Keratinocyte (primary cell): ENCODE measurements at regions not wholly inside any gene's neighbourhood (a gene's known extent, or its start where the extent isn't known, plus 50 kb on each side); places are given as distances from the start of the nearest gene placed in this dataset.

Source experiments
- EZH2 ChIP-seq: IDR thresholded peaks from one replicate; pipeline ENCODE4 v1.6.1; 2012; ENCODE audit warnings: inconsistent platforms, mild to moderate bottlenecking, low read length, moderate library complexity
- TF ChIP-seq, protein P1 (sequence below), 3 experiments: IDR thresholded peaks in 1 of 3; conservative IDR thresholded peaks in 1 of 3; optimal IDR thresholded peaks in 1 of 3; 2 replicates in 2 of 3; 3 replicates in 1 of 3; pipeline versions ENCODE3 to v1.5.1; 2011; ENCODE audit warnings: low read length in 3 of 3, mild to moderate bottlenecking in 3 of 3, moderate library complexity in 2 of 3, control low read depth in 1 of 3, inconsistent platforms in 1 of 3; ENCODE audit not compliant: insufficient read depth in 2 of 3; ENCODE audit errors: extremely low read depth in 1 of 3

DNA sequence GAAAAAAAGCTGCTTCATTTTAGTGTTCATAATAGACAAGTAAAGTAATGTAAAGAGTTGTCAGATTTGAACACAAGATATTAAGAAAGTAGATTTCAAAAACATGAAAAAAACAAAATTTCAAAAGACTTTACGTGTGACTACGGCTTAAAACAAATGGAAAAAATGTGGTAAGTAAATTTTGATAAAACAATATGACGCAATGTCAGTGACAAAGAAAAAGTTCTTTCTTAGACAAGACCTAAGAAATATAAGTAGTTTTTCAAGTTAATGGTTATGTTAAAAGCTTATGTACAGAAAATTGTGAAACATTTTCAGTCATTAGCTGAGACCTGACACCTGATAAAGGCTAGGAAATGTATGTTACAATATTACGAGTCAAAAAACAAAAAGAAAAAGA, 73.7 kb upstream of the EYS start:
- TF ChIP-seq, protein P1, sequence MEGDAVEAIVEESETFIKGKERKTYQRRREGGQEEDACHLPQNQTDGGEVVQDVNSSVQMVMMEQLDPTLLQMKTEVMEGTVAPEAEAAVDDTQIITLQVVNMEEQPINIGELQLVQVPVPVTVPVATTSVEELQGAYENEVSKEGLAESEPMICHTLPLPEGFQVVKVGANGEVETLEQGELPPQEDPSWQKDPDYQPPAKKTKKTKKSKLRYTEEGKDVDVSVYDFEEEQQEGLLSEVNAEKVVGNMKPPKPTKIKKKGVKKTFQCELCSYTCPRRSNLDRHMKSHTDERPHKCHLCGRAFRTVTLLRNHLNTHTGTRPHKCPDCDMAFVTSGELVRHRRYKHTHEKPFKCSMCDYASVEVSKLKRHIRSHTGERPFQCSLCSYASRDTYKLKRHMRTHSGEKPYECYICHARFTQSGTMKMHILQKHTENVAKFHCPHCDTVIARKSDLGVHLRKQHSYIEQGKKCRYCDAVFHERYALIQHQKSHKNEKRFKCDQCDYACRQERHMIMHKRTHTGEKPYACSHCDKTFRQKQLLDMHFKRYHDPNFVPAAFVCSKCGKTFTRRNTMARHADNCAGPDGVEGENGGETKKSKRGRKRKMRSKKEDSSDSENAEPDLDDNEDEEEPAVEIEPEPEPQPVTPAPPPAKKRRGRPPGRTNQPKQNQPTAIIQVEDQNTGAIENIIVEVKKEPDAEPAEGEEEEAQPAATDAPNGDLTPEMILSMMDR (optimal IDR thresholded peaks at IDR 0.05 in 1 of 3, IDR thresholded peaks at IDR 0.05 in 1 of 3, conservative IDR thresholded peaks at IDR 0.05 in 1 of 3; ENCODE audit: extremely low read depth in 1 of 3, insufficient read depth in 2 of 3, low read length in 3 of 3): no peak
- TF ChIP-seq EZH2: no peak
